ENCODE measurements at regions not wholly inside any gene's neighbourhood (a gene's known extent, or its start where the extent isn't known, plus 50 kb on each side); places are given as distances from the start of the nearest gene placed in this dataset.

DNA sequence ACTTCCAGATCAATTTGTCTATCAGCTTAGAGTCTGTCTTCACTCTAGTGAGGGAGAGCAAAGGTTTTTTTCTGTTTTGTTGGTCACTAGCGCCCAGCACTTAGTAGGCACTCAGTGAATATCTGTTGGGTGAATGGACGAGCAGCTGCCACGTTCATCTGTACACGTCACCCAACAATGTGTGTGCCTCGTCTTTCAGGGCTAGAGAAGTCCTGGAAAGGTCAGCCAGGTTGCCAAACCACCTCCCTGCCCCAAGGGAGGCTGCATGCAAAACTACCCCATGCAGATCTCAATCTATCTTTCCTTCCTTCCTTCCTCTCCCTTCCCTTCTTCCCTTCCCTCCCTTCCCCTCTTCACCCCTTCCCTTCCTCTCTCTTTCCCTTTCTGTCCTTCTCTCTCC is 340.9 kb downstream of the SOX9 start:
- Histone ChIP-seq H3K4me3 (replicated peaks in 1 of 4; ENCODE audit: control extremely low read depth in 1 of 4, insufficient read depth in 1 of 4, low read depth in 3 of 4, low read length in 4 of 4) (no peak overlapping the region), H3K9ac (ENCODE audit: insufficient read depth, low read length) (no peak overlapping the region), H3K4me2 (ENCODE audit: extremely low read depth, insufficient read depth, low read length) (no peak overlapping the region), H3K36me3 (ENCODE audit: control insufficient read depth, insufficient read depth, low read length) (no peaks in the 10 kb centered on the region), H3K79me2 (ENCODE audit: control insufficient read depth, insufficient read depth, low read length) (no peaks in the 10 kb centered on the region), H3K27me3 (ENCODE audit: control insufficient read depth, insufficient read depth, low read length) (no peaks in the 10 kb centered on the region), H3K4me1 (ENCODE audit: control insufficient read depth, extremely low read depth, insufficient read depth, low read length) (peaks cover 7% of the 10 kb centered on the region), H2AFZ (ENCODE audit: low read length) (no peak overlapping the region), H3K9me3 (ENCODE audit: control insufficient read depth, insufficient read depth, low read depth, low read length) (no peaks in the 10 kb centered on the region), H4K20me1 (ENCODE audit: control insufficient read depth, extremely low read depth, insufficient read depth, low read length) (no peaks in the 10 kb centered on the region), H3K27ac (ENCODE audit: insufficient read depth, low read length) (no peak overlapping the region)
- no peak for DNase-seq (ENCODE audit: low read depth in 2 of 2)
- TF ChIP-seq, protein P1, sequence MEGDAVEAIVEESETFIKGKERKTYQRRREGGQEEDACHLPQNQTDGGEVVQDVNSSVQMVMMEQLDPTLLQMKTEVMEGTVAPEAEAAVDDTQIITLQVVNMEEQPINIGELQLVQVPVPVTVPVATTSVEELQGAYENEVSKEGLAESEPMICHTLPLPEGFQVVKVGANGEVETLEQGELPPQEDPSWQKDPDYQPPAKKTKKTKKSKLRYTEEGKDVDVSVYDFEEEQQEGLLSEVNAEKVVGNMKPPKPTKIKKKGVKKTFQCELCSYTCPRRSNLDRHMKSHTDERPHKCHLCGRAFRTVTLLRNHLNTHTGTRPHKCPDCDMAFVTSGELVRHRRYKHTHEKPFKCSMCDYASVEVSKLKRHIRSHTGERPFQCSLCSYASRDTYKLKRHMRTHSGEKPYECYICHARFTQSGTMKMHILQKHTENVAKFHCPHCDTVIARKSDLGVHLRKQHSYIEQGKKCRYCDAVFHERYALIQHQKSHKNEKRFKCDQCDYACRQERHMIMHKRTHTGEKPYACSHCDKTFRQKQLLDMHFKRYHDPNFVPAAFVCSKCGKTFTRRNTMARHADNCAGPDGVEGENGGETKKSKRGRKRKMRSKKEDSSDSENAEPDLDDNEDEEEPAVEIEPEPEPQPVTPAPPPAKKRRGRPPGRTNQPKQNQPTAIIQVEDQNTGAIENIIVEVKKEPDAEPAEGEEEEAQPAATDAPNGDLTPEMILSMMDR (conservative IDR thresholded peaks at IDR 0.05 in 1 of 2, IDR thresholded peaks at IDR 0.05 in 1 of 2; ENCODE audit: low read depth in 1 of 2, low read length in 2 of 2), result no peak
- no peak for TF ChIP-seq EZH2 (IDR thresholded peaks at IDR 0.05; ENCODE audit: low read length, missing control alignments)

DNA sequence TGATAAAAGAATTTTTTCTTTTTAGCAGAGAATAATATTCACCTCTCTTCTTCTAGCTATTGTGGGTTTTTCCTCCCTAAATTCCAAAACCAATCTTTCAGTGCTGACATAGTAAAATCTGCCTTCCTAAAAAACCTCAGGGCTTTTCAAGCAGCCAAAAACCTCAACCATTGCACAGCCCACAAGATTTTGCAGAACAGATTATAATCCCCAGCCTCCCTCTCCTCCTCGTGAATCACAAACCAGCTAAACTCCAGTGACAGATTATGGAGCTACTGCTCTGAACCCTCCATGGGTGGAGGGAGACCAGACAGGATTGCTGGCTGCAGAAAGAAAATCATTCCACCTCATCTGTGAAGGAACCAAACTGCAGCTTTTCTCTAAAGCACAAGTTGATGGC is 341.6 kb downstream of the SOX9 start:
- H3K9me3 ChIP-seq (ENCODE audit: control insufficient read depth, insufficient read depth, low read depth, low read length), result no peaks in the 10 kb centered on the region
- H3K27ac ChIP-seq (ENCODE audit: insufficient read depth, low read length), result no peak overlapping the region
- peak in 1 of 2 donors; percentile 60 for DNase-seq (ENCODE audit: low read depth in 2 of 2)
- H3K4me1 ChIP-seq (ENCODE audit: control insufficient read depth, extremely low read depth, insufficient read depth, low read length), result peaks cover 7% of the 10 kb centered on the region
- no peaks in the 10 kb centered on the region for H4K20me1 ChIP-seq (ENCODE audit: control insufficient read depth, extremely low read depth, insufficient read depth, low read length)
- no peaks in the 10 kb centered on the region for H3K27me3 ChIP-seq (ENCODE audit: control insufficient read depth, insufficient read depth, low read length)
- H3K36me3 ChIP-seq (ENCODE audit: control insufficient read depth, insufficient read depth, low read length), result no peaks in the 10 kb centered on the region
- TF ChIP-seq, protein P1 (conservative IDR thresholded peaks at IDR 0.05 in 1 of 2, IDR thresholded peaks at IDR 0.05 in 1 of 2; ENCODE audit: low read depth in 1 of 2, low read length in 2 of 2), result no peak
- no peak for TF ChIP-seq EZH2 (IDR thresholded peaks at IDR 0.05; ENCODE audit: low read length, missing control alignments)
- H3K4me2 ChIP-seq (ENCODE audit: extremely low read depth, insufficient read depth, low read length), result no peak overlapping the region
- H3K4me3 ChIP-seq (replicated peaks in 1 of 4; ENCODE audit: control extremely low read depth in 1 of 4, insufficient read depth in 1 of 4, low read depth in 3 of 4, low read length in 4 of 4), result no peak overlapping the region
- H3K79me2 ChIP-seq (ENCODE audit: control insufficient read depth, insufficient read depth, low read length), result no peaks in the 10 kb centered on the region
- H2AFZ ChIP-seq (ENCODE audit: low read length), result no peak overlapping the region
- no peak overlapping the region for H3K9ac ChIP-seq (ENCODE audit: insufficient read depth, low read length)

DNA sequence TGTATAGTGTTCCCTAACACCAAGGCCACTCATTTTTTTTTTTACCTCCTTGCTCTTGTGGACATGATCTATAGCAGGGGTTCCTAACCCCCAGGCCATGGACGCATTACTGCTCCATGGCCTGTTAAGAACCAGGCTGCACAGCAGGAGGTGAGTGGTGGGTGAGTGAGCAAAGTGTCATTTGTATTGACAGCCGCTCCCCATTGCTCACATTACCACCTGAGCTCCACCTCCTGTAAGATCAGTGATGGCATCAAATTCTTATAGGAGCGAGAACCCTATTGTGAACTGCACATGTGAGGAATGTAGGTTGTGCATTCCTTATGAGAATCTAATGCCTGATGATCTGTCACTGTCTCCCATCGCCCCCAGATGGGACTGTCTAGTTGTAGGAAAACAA is 342.0 kb downstream of the SOX9 start:
- H3K4me3 ChIP-seq (replicated peaks in 1 of 4; ENCODE audit: control extremely low read depth in 1 of 4, insufficient read depth in 1 of 4, low read depth in 3 of 4, low read length in 4 of 4), result no peak overlapping the region
- no peak overlapping the region for H3K4me2 ChIP-seq (ENCODE audit: extremely low read depth, insufficient read depth, low read length)
- H3K36me3 ChIP-seq (ENCODE audit: control insufficient read depth, insufficient read depth, low read length), result no peaks in the 10 kb centered on the region
- H3K27me3 ChIP-seq (ENCODE audit: control insufficient read depth, insufficient read depth, low read length), result no peaks in the 10 kb centered on the region
- H3K9ac ChIP-seq (ENCODE audit: insufficient read depth, low read length), result no peak overlapping the region
- no peak for TF ChIP-seq EZH2 (IDR thresholded peaks at IDR 0.05; ENCODE audit: low read length, missing control alignments)
- TF ChIP-seq, protein P1 (conservative IDR thresholded peaks at IDR 0.05 in 1 of 2, IDR thresholded peaks at IDR 0.05 in 1 of 2; ENCODE audit: low read depth in 1 of 2, low read length in 2 of 2), result no peak
- H3K79me2 ChIP-seq (ENCODE audit: control insufficient read depth, insufficient read depth, low read length), result no peaks in the 10 kb centered on the region
- no peaks in the 10 kb centered on the region for H3K9me3 ChIP-seq (ENCODE audit: control insufficient read depth, insufficient read depth, low read depth, low read length)
- no peak overlapping the region for H2AFZ ChIP-seq (ENCODE audit: low read length)
- H4K20me1 ChIP-seq (ENCODE audit: control insufficient read depth, extremely low read depth, insufficient read depth, low read length), result no peaks in the 10 kb centered on the region
- peaks cover 7% of the 10 kb centered on the region for H3K4me1 ChIP-seq (ENCODE audit: control insufficient read depth, extremely low read depth, insufficient read depth, low read length)
- DNase-seq (ENCODE audit: low read depth in 2 of 2), result peak in 1 of 2 donors; percentile 23
- no peak overlapping the region for H3K27ac ChIP-seq (ENCODE audit: insufficient read depth, low read length)

Measured in fibroblast of lung (primary cell).